HG02571 (cell line): ENCODE measurements at regions not wholly inside any gene's neighbourhood (a gene's known extent, or its start where the extent isn't known, plus 50 kb on each side); places are given as distances from the start of the nearest gene placed in this dataset.

ENCODE experiments used
- ATAC-seq: cut with Tn5 transposase; IDR thresholded peaks from one replicate; pipeline ENCODE4 v1.9.1; 2021; ENCODE audit warnings: mild to moderate bottlenecking, moderate library complexity; ENCODE audit not compliant: unreplicated experiment

DNA sequence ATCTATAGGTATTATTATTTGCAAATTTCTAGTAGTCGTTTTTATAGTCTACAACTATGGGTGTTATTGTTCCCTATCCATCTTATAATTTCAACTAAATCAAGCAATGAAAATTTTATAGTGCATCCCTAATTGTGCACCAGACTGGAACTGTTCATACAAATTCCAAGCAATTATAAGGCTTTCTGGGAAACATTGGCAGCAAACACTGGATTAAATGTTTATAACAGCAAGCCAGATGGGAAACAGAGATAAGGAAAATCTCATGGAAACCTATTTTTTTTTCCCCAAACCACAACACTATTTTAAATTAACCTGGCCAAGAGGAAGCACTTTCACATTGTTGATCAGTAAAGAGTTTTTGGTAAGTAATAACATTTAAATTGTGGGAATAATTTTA is 524.3 kb downstream of the RASEF start:
- no peak for ATAC-seq

GRCh38 chr9:82539146-82539545 is 523.8 kb downstream of the RASEF start:
- no peak for ATAC-seq

DNA sequence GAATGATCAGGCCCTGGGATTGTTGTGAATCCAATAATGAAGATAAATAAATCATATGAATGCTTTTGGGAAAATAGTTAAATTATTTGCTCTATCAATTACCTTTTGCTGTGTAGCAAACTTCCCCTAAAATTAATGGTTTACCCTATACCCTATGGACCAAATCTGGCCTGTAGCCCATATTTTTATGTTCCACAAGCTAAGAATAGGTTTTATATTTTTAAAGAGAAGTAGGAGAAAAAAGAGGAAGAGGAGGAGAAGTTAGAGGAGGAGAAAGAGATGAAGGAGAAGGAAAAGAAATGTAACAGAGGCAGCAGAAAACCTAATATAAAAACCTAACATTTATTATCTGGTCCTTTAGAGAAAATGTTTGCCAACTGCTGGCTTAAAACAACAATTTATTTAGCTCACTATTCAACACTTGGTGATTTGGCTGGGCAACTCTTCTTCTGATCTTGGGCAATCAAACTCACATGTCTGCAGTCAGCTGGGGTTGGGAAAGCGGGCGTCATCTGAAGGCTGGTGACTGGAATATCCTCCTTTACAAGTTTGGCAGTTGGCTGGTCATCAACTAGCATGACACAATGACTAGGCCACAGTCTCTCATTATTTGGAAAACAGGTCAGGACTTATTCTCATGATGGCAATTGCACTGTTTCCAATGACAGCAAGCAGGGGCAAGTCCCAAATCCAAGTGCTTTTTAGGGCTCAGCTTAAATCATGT is 522.9 kb downstream of the RASEF start:
- ATAC-seq, result no peak

- no peak for ATAC-seq
Observed at GRCh38 chr9:82543726-82544125, 519.2 kb downstream of the RASEF start.

- no peak for ATAC-seq
Observed at GRCh38 chr9:82546136-82546535, 516.8 kb downstream of the RASEF start.

GRCh38 chr9:82547995-82548394 is 514.9 kb downstream of the RASEF start:
- no peak for ATAC-seq

DNA sequence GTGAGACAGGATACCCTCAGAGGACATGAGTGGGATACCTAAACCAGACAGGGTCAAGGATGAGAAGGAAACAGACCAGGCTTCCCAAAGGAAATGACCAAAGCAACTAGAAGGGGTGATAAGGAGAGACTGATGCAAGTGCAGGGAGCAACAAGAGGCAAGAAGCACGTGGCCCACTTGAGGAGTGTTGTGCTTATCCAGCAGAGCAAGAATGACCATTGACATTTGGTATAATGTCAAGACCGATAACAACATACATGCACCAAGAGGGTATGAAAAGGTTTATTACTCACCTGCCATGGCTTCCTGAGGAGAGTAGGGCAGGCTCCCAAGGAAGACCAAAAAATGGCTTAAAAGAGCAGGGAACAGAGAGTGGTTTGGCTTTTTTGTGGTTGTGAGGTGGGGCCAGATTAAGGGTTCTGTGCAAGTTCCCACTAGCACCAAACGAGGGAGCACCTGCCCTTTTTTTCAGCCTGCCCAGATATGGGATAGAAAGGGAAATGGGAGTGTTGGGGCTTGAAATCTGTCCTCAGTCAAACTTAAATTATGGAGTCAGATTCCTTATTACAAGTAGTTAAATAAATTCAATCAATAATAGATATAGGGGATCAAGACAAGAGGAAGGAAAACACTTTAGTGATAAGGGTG is 513.6 kb downstream of the RASEF start:
- no peak for ATAC-seq

DNA sequence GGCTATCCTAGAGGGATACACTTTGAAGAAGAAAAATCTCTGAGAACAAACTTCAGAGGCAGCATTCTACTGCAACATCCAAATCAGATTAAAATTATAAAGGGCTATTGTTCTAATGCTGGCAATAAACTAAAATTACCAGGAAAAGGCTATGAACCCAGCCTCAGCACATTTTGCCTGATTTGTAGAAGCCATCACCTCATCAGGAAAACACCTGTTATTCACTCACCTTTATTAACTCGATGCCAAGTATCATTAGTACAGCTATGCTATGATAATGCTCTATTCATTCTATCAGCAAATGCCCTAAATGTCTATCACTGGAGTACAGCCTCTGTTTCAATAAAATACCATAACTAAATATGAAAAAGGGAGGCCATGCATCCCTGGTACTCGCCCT is 510.2 kb downstream of the RASEF start:
- ATAC-seq, result no peak

GRCh38 chr9:82553654-82554366 is 509.1 kb downstream of the RASEF start:
- no peak for ATAC-seq

DNA sequence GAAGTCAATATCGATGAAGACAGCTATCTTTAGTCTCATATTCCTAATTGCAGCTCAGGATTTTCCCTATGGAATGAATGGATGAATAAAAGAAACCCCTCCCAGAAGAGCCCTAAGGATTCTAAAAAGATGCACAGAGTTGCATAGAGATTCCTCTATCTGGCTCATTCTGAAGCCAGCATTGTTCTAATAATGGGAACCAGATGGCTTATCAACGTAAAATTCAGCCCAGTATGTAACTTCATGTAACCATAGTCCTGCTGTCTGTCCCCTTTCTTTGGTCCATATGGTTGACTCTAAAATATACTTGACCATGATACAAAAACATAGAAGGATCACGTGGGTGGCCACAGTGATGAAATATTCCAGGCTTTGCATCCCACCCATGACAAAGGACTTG is 508.6 kb downstream of the RASEF start:
- no peak for ATAC-seq

- no peak for ATAC-seq
Observed at GRCh38 chr9:82555031-82555430, 507.9 kb downstream of the RASEF start.

GRCh38 chr9:82555431-82556051 is 507.4 kb downstream of the RASEF start:
- no peak for ATAC-seq

- ATAC-seq, result no peak
Observed at GRCh38 chr9:82558346-82558745, 504.6 kb downstream of the RASEF start.

- no peak for ATAC-seq
Observed at GRCh38 chr9:82558855-82559630, 503.9 kb downstream of the RASEF start.

- ATAC-seq, result no peak
Observed at GRCh38 chr9:82560036-82560435, 502.9 kb downstream of the RASEF start.

- ATAC-seq, result no peak
Observed at GRCh38 chr9:82560457-82560904, 502.5 kb downstream of the RASEF start.

DNA sequence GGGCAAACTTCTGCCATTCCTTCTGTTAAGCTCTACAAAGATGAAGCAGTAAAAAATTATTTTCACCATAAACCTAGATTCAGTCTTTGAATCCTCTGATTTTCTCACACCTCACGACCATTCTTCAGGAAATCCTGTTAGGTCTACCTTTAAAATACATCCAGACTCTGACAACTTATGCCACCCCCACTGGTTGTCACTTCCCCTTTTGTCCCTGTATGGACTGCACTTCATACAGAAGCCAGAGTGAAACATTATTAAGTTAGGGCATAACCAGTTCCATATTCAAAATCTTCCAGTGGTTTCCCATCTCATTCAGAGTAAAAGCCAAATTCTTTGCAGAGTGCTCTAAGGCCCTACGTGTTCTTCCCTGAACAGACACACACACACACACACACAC is 499.8 kb downstream of the RASEF start:
- no peak for ATAC-seq

GRCh38 chr9:82563841-82564240 is 499.1 kb downstream of the RASEF start:
- no peak for ATAC-seq

- no peak for ATAC-seq
Observed at GRCh38 chr9:82565188-82565969, 497.6 kb downstream of the RASEF start.

DNA sequence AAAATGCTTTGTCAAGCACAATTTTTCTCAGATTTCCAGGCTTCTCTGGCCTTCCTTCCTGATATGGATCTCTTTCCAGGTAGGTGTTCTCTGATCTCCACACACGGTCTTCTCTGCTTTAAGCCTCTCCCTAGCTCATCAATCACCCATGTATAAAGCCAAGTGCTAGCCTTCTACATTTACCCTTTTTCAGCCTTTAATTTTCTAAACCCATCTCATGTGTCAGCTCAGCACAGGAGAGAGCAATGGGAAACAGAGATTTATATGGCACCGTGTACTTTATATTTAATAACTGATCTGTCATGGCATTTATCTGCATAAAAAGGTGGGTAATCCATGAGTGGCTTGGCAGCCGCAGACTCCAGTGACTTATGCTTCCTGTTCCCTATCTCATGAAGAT is 495.0 kb downstream of the RASEF start:
- ATAC-seq, result no peak
